Nucleus accumbens (tissue), 56 donors: ENCODE measurements at regions not wholly inside any gene's neighbourhood (a gene's known extent, or its start where the extent isn't known, plus 50 kb on each side); places are given as distances from the start of the nearest gene placed in this dataset.

Source experiments
- DNase-seq, 56 donors: peaks; one replicate each; lab custom pipeline; 2025; lab: John Stamatoyannopoulos, UW

- no peak for DNase-seq
Observed at GRCh38 chr9:80605793-80606192, 1034.0 kb downstream of the TLE4 start.

- DNase-seq: no peak
Observed at GRCh38 chr9:80605129-80605528, 1033.4 kb downstream of the TLE4 start.

- DNase-seq: no peak
Observed at GRCh38 chr9:80602291-80602690, 1030.5 kb downstream of the TLE4 start.

DNA sequence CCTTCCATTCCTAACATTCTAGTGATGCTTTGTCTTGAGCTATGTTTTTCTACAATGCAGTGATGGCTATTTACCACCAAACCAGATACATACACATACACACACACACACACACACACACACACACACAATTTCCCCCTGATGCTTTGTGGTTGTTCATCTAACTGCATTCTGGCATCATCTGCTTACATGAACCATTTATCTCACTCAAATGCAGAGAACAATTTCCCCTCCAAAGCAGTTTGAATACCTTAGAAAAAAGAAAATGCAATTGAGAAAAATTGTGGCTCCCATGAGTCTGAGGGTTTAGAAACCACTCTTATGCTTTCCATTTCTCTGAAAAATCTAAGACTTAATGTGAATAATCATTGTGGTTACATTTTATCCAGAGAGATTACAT is 1024.8 kb downstream of the TLE4 start:
- no peak for DNase-seq

GRCh38 chr9:80595192-80595591 is 1023.4 kb downstream of the TLE4 start:
- no peak for DNase-seq

DNA sequence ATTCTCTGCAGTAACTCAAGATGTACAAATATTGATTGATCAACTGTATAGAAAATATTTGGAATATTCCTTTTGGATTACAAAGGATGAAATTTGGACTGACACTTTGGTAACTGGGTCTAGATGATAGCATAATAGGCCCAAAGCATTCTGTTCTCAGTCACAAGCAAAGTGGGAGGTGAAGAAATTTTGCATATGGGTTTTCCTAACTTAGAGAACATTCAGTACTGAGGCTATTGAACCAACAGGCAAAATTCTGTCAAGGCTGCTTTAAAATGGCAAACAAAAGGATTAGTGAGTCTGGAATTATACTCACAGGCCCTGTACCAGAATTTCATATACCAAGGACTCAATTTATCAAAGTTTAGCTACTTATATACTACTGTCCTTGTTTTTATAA is 1020.6 kb downstream of the TLE4 start:
- no peak for DNase-seq

- DNase-seq: no peak
Observed at GRCh38 chr9:80586786-80587330, 1015.1 kb downstream of the TLE4 start.

DNA sequence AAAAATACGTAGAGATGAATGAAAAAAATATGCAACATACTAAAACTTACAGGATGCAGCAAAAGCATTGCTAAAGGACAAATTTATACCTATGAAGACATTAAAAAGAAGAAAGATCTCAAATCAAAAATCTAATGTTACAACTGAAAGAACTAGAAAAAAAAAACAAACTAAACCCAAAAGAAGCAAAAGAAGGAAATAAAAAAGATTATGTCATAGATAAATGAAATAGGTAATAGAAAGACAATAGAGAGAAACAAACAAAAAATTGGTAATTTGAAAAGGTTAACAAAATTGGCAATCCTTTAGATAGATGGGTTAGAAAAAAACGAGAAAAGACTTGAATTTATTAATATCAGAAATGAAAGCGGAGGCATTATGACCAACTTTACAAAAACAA is 1000.2 kb downstream of the TLE4 start:
- DNase-seq: no peak

DNA sequence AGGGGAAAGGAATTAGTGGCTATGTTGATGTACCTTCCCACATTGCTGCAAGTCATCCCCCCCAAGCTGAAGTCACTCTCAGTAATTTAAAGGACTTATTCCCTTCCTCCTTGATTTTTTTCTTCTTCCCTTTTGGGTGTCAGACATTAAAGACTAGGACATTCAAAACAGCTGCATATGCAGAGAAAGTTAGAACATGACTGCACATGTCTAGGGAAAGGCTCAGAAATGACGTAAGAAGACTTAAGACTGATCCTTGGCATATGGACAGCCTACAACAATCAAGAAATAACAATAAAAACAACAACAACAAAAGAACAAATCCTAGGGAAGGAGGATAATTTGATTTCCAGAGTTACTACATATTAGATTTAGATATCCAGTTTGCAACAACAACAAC is 997.5 kb downstream of the TLE4 start:
- no peak for DNase-seq

DNA sequence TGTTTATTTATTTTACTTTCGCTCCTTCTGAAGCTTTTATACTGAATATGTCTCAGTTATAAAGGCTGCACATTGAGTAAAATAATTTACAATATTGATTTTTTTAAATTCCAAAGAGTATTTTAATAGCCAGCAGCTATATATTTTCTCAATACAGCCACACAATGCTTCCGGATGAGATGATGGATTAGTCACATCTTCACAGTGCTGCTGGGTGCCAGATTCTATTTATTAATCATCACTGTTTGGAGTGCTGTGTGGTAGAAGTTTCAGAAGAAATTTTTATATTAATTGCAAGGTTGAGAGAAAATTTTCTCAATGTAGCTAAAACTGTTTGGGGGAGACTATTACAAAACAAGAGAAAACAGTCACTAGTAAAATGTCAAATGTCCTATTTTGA is 989.8 kb downstream of the TLE4 start:
- no peak for DNase-seq

- DNase-seq: no peak
Observed at GRCh38 chr9:80560976-80561375, 989.2 kb downstream of the TLE4 start.

DNA sequence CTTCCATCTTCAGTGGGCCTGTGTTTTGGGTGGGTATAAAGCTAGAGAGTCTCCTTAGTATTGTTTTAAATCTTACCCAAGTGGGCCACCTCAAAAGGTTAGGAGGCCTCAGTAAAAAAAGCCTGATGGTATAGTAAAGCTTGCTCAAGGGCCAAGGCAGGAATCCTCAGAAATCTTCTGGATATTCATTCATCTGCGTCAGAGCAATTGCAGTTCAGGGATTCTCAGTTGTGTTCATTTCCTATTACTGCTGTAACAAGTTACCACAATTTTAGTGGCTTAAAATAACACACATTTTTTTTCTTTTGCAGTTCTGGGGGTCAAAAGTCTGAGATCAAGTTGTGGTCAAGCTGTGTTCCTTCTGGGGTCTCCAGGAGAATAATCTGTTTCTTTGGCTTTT is 985.5 kb downstream of the TLE4 start:
- DNase-seq: no peak

- no peak for DNase-seq
Observed at GRCh38 chr9:80556631-80557030, 984.9 kb downstream of the TLE4 start.

DNA sequence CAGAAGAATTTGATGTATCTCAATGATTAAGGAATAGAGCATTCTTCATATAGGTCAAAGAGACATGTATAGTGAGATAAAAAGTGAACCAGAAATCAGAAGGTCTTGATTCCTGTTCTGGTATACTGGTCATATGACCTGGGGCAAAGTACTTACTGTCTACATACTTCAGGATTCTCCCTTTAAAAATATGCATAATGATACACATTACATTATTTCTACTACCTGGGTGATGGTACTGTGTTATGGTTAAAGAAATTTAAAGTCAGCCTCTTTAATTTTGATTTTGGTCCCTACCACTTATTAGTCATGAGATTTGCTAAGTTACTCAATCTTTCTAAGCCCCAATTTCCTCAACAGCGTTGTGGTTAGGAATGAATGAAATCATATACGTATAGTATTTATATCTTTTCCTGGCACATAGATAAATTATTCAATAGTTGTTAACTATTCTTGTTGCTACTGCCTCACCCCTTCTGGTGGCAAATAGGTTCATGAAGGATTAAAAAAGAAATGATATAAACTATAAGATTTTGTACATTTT is 984.1 kb downstream of the TLE4 start:
- DNase-seq: no peak

DNA sequence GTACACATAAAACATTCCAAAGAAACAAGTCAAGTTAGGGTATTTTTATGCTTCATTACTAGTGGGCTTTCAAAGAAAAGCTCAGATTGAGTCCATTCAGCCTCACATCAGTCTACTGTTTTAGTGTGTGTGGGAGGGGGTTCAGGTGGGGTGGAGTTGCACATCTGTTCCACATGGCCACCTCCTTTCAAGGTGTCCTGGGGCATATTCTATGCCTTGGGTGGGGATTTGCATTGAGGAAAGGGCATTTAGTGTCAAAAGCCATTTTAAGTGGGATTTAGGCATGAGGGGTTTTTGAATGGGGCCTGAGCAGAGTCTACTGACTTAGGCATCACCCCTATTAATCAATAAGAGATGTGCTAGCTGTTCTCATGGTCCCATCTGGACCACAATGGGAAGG is 983.1 kb downstream of the TLE4 start:
- no peak for DNase-seq

DNA sequence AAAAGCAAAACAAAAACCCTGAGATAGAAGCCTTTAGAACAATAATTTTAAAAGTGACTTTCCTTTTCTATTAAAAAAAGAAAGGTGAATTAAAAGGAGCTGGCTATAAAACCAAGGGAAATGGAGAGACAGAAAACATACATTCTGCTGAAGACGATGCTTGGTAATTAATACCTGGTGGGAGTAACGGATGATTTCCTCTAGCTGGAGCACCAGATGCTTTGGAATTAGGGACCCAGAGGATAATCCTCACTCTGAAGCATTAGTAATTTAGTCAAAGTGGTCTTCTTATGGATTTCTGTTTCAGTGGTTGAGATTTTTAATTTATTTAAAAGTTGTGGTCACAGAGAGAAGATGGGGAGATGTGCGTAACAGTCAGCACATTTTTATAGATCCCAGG is 982.5 kb downstream of the TLE4 start:
- no peak for DNase-seq

GRCh38 chr9:80552931-80553330 is 981.2 kb downstream of the TLE4 start:
- no peak for DNase-seq

- no peak for DNase-seq
Observed at GRCh38 chr9:80550181-80550580, 978.4 kb downstream of the TLE4 start.

- DNase-seq: no peak
Observed at GRCh38 chr9:80547613-80548012, 975.8 kb downstream of the TLE4 start.

DNA sequence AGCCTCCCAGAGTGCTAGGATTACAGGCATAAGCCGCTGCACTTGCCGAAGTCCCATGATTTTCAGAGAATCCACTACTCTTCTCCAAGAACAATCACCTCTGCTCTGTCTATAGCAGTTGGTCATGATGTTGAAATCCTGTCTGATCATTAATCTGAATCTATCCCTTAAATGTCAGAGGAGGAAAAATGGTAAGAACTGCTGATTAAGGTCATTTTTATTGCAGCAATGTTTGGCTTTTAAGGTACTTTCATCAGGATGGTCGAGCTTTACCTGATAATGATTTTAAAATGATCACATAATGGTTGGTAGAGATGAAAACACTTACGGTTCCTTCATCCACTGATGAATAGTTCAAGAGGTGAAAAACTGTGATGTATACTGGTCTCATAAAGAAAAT is 968.6 kb downstream of the TLE4 start:
- DNase-seq: no peak

DNA sequence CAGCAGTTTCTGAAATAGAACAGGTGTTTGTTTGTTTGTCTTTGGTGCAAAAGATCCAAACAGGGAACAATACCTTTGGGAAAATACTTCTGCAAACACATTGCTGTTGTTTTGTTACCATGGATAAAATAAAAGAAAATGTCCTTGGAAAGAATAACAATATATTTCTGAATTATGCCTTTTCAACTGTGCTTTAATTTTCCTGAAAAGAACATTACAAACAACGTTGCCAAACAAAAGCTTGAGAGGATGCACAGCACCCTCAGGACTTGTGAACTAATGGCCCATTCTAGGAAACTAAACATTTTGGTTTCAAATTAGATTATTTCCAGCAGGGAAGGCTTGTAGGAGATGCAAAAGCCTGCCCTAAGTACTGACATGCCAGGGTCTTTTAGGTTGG is 967.2 kb downstream of the TLE4 start:
- DNase-seq: no peak

DNA sequence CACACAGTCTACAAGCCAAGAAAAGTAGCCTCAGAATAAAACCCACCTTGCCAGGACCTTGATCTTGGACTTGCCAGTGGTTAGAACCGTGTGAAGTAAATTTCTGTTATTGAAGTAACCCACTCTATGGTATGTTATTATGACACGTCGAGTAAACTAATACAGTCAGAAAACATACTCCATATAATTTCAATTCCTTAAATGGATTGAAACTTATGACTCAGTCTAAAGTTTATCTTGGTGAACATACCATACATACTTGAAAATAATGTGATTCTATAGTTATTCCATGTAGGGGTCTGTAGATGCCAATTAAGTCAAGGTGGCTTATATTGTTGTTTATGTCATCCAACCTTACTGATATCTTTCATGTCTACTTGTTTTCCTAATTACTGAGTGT is 950.7 kb downstream of the TLE4 start:
- no peak for DNase-seq

DNA sequence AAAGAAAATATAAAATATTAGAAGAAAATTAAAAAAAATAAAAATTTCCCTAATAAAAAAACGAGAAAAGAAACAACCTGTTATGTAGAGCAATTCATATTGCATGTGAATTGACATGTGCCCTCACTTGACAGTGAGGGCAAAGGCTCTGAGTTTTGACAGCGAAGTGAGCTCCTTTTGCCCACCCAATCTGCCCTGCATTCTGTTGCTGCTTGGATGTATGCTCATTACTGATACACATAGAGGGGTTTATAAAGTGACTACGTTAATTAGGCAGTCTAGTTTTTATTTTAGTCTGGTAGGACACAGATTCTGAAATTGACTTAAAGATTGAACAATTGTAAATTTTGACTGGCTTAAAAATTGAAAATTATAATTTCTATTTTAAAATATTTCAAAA is 949.4 kb downstream of the TLE4 start:
- no peak for DNase-seq
